Endothelial cell (in vitro differentiated cells): ENCODE measurements at regions not wholly inside any gene's neighbourhood (a gene's known extent, or its start where the extent isn't known, plus 50 kb on each side); places are given as distances from the start of the nearest gene placed in this dataset.

Experiments used
- DNase-seq: peaks from one replicate; pipeline ENCODE4 v3.0.0; 2021; ENCODE audit warnings: low spot score
- H3K27ac Mint-ChIP-seq: one replicate; pipeline ENCODE4 v1.8.0; 2021; ENCODE audit warnings: mixed read lengths, inconsistent platforms; ENCODE audit not compliant: unreplicated experiment
- H3K27me3 Mint-ChIP-seq: one replicate; pipeline ENCODE4 v1.8.0; 2021; ENCODE audit warnings: mild to moderate bottlenecking, moderate library complexity, mixed read lengths, inconsistent platforms; ENCODE audit not compliant: unreplicated experiment
- H3K36me3 Mint-ChIP-seq: one replicate; pipeline ENCODE4 v1.8.0; 2021; ENCODE audit warnings: mild to moderate bottlenecking, low read depth, mixed read lengths, inconsistent platforms; ENCODE audit not compliant: unreplicated experiment
- H3K4me1 Mint-ChIP-seq: one replicate; pipeline ENCODE4 v1.8.0; 2021; ENCODE audit warnings: mild to moderate bottlenecking, mixed read lengths, inconsistent platforms; ENCODE audit not compliant: unreplicated experiment
- H3K4me3 Mint-ChIP-seq: one replicate; pipeline ENCODE4 v1.8.0; 2021; ENCODE audit warnings: mild to moderate bottlenecking, mixed read lengths, inconsistent platforms; ENCODE audit not compliant: unreplicated experiment
- H3K9me3 Mint-ChIP-seq: one replicate; pipeline ENCODE4 v1.8.0; 2021; ENCODE audit warnings: mixed read lengths, inconsistent platforms; ENCODE audit not compliant: unreplicated experiment
- TF ChIP-seq, protein P1 (sequence below): fragments of 200-600 bp; sonication (generic); IDR thresholded peaks from one replicate; pipeline ENCODE4 v1.5.0; 2021; ENCODE audit warnings: antibody characterized with exemption; ENCODE audit not compliant: unreplicated experiment

DNA sequence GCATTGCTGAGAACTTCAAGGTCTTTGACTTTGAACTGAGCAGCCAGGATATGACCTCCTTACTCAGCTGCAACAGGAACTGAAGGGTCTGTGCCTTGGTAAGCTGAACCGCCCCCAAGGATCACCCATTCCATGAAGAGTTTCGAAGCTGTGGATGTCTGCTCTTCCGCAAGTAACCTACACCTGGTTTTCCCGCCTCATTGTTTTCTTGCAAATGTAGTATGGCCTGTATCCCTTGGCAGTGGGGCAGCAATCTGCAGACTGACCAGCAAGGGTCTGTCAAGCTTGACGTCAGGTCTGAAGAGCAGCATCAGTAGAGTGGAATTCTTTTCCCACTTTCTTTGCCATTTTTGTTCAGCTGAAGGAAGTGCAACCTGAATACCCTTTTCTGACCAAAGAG, 62.6 kb upstream of the RAB12 start:
- TF ChIP-seq, protein P1, sequence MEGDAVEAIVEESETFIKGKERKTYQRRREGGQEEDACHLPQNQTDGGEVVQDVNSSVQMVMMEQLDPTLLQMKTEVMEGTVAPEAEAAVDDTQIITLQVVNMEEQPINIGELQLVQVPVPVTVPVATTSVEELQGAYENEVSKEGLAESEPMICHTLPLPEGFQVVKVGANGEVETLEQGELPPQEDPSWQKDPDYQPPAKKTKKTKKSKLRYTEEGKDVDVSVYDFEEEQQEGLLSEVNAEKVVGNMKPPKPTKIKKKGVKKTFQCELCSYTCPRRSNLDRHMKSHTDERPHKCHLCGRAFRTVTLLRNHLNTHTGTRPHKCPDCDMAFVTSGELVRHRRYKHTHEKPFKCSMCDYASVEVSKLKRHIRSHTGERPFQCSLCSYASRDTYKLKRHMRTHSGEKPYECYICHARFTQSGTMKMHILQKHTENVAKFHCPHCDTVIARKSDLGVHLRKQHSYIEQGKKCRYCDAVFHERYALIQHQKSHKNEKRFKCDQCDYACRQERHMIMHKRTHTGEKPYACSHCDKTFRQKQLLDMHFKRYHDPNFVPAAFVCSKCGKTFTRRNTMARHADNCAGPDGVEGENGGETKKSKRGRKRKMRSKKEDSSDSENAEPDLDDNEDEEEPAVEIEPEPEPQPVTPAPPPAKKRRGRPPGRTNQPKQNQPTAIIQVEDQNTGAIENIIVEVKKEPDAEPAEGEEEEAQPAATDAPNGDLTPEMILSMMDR: no peak
- H3K4me1 Mint-ChIP-seq: no peaks in the 10 kb centered on the region
- no peaks in the 10 kb centered on the region for H3K9me3 Mint-ChIP-seq
- no peak overlapping the region for H3K4me3 Mint-ChIP-seq
- DNase-seq: no peak
- no peaks in the 10 kb centered on the region for H3K36me3 Mint-ChIP-seq
- no peak overlapping the region for H3K27ac Mint-ChIP-seq
- H3K27me3 Mint-ChIP-seq: peaks cover 4% of the 10 kb centered on the region

DNA sequence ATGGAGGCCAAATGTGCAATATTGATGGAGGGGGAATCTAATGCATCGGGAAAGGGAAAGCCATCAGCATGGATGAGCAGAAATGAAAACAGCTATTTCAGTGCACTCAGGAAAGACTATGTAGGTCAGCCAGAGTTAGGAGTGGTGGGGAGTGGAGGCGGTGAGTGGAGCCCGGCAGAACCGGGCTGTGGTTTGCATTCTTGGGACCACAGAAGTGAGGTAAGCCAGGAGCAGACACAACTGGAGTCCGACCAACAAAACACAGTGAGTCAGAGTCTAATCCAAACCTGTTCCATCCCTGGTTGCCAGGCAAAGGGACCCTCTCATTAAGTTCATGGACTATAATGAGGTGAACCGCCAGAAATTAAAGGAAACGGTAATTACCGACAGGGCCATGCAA, 61.1 kb upstream of the RAB12 start:
- DNase-seq: no peak
- H3K27me3 Mint-ChIP-seq: peaks cover 2% of the 10 kb centered on the region
- no peaks in the 10 kb centered on the region for H3K36me3 Mint-ChIP-seq
- no peak overlapping the region for H3K4me3 Mint-ChIP-seq
- TF ChIP-seq, protein P1: no peak
- H3K9me3 Mint-ChIP-seq: no peaks in the 10 kb centered on the region
- H3K27ac Mint-ChIP-seq: no peak overlapping the region
- no peaks in the 10 kb centered on the region for H3K4me1 Mint-ChIP-seq

GRCh38 chr18:8549254-8549757, 59.9 kb upstream of the RAB12 start:
- Mint-ChIP-seq H3K9me3 (no peaks in the 10 kb centered on the region), H3K4me3 (no peak overlapping the region), H3K27ac (no peak overlapping the region), H3K27me3 (peaks cover 2% of the 10 kb centered on the region), H3K4me1 (no peaks in the 10 kb centered on the region), H3K36me3 (no peaks in the 10 kb centered on the region)
- TF ChIP-seq, protein P1: no peak
- DNase-seq: no peak

- peaks cover 3% of the 10 kb centered on the region for H3K27me3 Mint-ChIP-seq
- H3K4me3 Mint-ChIP-seq: no peak overlapping the region
- no peaks in the 10 kb centered on the region for H3K4me1 Mint-ChIP-seq
- no peak for DNase-seq
- H3K27ac Mint-ChIP-seq: no peak overlapping the region
- no peaks in the 10 kb centered on the region for H3K9me3 Mint-ChIP-seq
- TF ChIP-seq, protein P1: no peak
- no peaks in the 10 kb centered on the region for H3K36me3 Mint-ChIP-seq
These were observed 57.1 kb upstream of the RAB12 start for GRCh38 chr18:8552151-8552550.

DNA sequence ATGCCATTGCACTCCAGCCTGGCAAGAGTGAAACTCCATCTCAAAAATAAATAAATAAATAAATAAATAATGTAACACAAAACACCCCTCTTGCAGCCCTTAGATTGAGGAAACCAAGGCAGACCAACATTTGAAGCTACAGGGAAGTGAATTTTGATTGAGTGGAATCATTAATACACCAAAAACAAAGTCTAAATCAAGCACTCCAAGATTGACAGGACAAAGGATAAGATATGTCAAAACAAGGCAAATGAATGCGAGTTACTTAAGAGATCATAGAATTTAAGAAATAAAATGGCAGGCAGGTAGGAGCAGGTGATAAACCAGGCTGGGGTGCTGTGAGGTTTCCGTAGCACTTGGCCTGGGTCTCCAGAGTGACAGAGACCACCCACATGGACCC, 54.9 kb upstream of the RAB12 start:
- Mint-ChIP-seq H3K9me3 (no peaks in the 10 kb centered on the region), H3K36me3 (no peaks in the 10 kb centered on the region), H3K27me3 (peaks cover 2% of the 10 kb centered on the region), H3K4me3 (no peak overlapping the region), H3K4me1 (no peaks in the 10 kb centered on the region), H3K27ac (no peak overlapping the region)
- TF ChIP-seq, protein P1: no peak
- no peak for DNase-seq
